ENCODE measurements at regions not wholly inside any gene's neighbourhood (a gene's known extent, or its start where the extent isn't known, plus 50 kb on each side); places are given as distances from the start of the nearest gene placed in this dataset.
"Not testable (repeated sequence)": the region's sequence is repeated elsewhere in the genome, so short reads cannot be mapped to it uniquely, and the experiment has no call there.

DNA sequence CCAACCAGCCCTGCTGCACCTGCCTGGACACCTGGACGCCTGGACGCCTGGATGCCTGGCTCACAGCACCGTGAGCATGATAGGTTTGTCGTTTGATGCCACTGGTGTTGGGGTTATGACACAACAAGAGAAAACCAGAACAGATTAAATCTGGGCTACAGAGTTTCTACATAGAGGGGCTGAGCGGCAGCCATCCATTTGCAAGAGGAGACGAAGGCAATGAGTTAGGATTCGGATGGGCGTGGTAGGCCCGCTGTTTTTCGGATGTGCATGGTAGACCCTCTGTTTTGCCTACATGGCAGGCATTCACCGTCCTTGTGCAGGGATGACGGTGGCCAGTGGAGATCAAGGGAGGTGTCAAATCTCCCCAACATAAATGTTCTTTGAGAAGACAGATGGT lies 121.5 kb upstream of the RNF32 start:
- Histone ChIP-seq H3K4me3 (ENCODE audit: low read length) (no peak overlapping the region), H3K27me3 (ENCODE audit: control insufficient read depth in 1 of 2, insufficient read depth in 2 of 2, low read length in 2 of 2) (no peaks in the 10 kb centered on the region), H3K4me1 (ENCODE audit: insufficient read depth, low read length) (no peaks in the 10 kb centered on the region), H3K27ac (ENCODE audit: low read depth in 1 of 2, low read length in 2 of 2) (no peak overlapping the region), H3K36me3 (ENCODE audit: insufficient read depth, low read length) (no peaks in the 10 kb centered on the region), H3K9me3 (ENCODE audit: control insufficient read depth in 1 of 2, insufficient read depth in 1 of 2, low read length in 2 of 2) (peaks cover 0 to 30% of the 10 kb centered on the region in 2 experiments)
- peaks cover 22% of the 10 kb centered on the region for H3K27me3 Mint-ChIP-seq
- TF ChIP-seq, protein P1, sequence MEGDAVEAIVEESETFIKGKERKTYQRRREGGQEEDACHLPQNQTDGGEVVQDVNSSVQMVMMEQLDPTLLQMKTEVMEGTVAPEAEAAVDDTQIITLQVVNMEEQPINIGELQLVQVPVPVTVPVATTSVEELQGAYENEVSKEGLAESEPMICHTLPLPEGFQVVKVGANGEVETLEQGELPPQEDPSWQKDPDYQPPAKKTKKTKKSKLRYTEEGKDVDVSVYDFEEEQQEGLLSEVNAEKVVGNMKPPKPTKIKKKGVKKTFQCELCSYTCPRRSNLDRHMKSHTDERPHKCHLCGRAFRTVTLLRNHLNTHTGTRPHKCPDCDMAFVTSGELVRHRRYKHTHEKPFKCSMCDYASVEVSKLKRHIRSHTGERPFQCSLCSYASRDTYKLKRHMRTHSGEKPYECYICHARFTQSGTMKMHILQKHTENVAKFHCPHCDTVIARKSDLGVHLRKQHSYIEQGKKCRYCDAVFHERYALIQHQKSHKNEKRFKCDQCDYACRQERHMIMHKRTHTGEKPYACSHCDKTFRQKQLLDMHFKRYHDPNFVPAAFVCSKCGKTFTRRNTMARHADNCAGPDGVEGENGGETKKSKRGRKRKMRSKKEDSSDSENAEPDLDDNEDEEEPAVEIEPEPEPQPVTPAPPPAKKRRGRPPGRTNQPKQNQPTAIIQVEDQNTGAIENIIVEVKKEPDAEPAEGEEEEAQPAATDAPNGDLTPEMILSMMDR (IDR thresholded peaks at IDR 0.05) = no peak
- intact Hi-C loops (cut with DNase I, micrococcal nuclease) = no loop called here
- no peak overlapping the region for H3K4me3 Mint-ChIP-seq
- no peak for ATAC-seq (ENCODE audit: poor library complexity)
- H3K36me3 Mint-ChIP-seq (ENCODE audit: low read depth) = no peaks in the 10 kb centered on the region
- H3K4me1 Mint-ChIP-seq (ENCODE audit: low read depth) = no peaks in the 10 kb centered on the region
- H3K9me3 Mint-ChIP-seq = no peaks in the 10 kb centered on the region
- DNase-seq = no peak
- POLR2A ChIA-PET = no interaction called here
- H3K27ac Mint-ChIP-seq = no peak overlapping the region
- CTCF ChIA-PET = no interaction called here

DNA sequence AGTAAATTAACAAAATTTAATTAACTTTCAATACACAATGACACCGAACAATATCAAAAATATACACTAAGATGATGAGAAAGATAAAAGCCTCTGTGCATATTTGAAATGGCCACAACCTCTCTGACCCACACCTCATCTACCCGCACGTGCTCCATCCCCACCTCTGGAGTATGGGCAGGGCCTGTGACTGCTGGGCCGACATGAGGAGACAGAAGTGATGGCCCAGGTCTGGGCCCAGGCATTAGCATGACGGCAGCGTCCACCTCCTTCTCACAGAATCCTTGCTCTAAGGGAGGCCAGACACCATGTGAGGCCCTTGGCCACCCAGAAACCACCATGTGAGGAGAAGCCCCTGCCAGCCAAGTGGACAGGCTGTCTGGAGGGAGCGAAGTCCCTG lies 122.1 kb upstream of the RNF32 start:
- H3K9me3 Mint-ChIP-seq = no peaks in the 10 kb centered on the region
- no peak overlapping the region for H3K27ac ChIP-seq (ENCODE audit: low read depth in 1 of 2, low read length in 2 of 2)
- H3K36me3 ChIP-seq (ENCODE audit: insufficient read depth, low read length) = no peaks in the 10 kb centered on the region
- H3K4me3 Mint-ChIP-seq = no peak overlapping the region
- H3K4me3 ChIP-seq (ENCODE audit: low read length) = no peak overlapping the region
- no peaks in the 10 kb centered on the region for H3K36me3 Mint-ChIP-seq (ENCODE audit: low read depth)
- ATAC-seq (ENCODE audit: poor library complexity) = no peak
- H3K9me3 ChIP-seq (ENCODE audit: control insufficient read depth in 1 of 2, insufficient read depth in 1 of 2, low read length in 2 of 2) = peaks cover 0 to 24% of the 10 kb centered on the region in 2 experiments
- H3K4me1 ChIP-seq (ENCODE audit: insufficient read depth, low read length) = no peaks in the 10 kb centered on the region
- no peaks in the 10 kb centered on the region for H3K27me3 ChIP-seq (ENCODE audit: control insufficient read depth in 1 of 2, insufficient read depth in 2 of 2, low read length in 2 of 2)
- no peaks in the 10 kb centered on the region for H3K4me1 Mint-ChIP-seq (ENCODE audit: low read depth)
- CTCF ChIA-PET = no interaction called here
- H3K27ac Mint-ChIP-seq = no peak overlapping the region
- POLR2A ChIA-PET = no interaction called here
- peaks cover 26% of the 10 kb centered on the region for H3K27me3 Mint-ChIP-seq
- intact Hi-C loops (cut with DNase I, micrococcal nuclease) = no loop called here
- TF ChIP-seq, protein P1 (IDR thresholded peaks at IDR 0.05) = no peak
- no peak for DNase-seq

DNA sequence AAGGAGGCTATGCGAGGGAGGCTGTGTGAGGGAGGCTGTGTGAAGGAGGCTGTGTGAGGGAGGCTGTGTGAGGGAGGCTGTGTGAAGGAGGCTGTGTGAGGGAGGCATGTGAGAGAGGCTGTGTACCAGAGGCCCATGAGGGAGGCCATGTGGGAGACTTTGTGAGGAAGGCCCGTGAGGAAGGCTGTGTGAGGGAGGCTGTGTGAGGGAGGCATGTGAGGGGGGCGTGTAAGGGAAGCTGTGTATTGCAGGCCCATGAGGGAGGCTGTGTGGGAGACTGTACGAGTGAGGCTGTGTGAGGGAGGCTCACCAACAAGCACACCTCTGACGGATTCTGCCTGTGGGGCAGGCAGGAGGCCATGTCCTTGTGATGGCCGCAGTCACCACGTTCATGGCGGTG lies 122.7 kb upstream of the RNF32 start:
- H3K4me1 Mint-ChIP-seq (ENCODE audit: low read depth); ATAC-seq (ENCODE audit: poor library complexity); H3K4me1 ChIP-seq (ENCODE audit: insufficient read depth, low read length); H3K36me3 ChIP-seq (ENCODE audit: insufficient read depth, low read length); H3K27ac Mint-ChIP-seq; H3K27me3 ChIP-seq (ENCODE audit: control insufficient read depth in 1 of 2, insufficient read depth in 2 of 2, low read length in 2 of 2); H3K4me3 Mint-ChIP-seq; H3K4me3 ChIP-seq (ENCODE audit: low read length); H3K36me3 Mint-ChIP-seq (ENCODE audit: low read depth); POLR2A ChIA-PET; H3K9me3 Mint-ChIP-seq; DNase-seq; intact Hi-C loops (cut with DNase I, micrococcal nuclease); H3K27ac ChIP-seq (ENCODE audit: low read depth in 1 of 2, low read length in 2 of 2); CTCF ChIA-PET: not testable (repeated sequence)
- H3K27me3 Mint-ChIP-seq = peaks cover 26% of the 10 kb centered on the region
- peaks cover 0 to 22% of the 10 kb centered on the region in 2 experiments for H3K9me3 ChIP-seq (ENCODE audit: control insufficient read depth in 1 of 2, insufficient read depth in 1 of 2, low read length in 2 of 2)

DNA sequence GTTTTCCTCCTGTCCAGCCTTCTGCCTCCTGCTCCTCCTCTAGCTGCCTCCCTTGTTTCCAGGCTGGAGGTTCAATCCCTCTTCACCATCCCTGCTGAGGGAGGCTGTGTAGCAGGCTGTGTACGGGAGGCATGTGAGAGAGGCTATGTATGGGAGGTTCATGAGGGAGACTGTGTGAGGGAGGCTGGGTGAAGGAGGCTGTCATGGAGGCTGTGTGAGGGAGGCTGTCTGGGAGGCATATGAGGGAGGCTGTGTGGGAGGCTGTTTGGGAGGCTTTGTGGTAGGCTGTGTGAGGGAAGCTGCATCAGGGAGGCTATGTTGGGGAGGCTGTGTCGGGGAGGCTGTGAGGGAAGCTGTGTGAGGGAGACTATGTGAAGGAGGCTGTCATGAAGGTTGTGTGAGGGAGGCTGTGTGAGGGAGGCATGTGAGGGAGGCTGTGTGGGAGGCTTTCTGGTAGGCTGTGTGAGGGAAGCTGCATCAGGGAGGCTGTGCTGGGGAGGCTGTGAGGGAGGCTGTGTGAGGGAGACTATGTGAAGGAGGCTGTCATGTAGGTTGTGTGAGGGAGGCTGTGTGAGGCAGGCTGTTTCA lies 123.7 kb upstream of the RNF32 start:
- Mint-ChIP-seq H3K27ac (no peak overlapping the region), H3K36me3 (ENCODE audit: low read depth) (no peaks in the 10 kb centered on the region), H3K9me3 (no peaks in the 10 kb centered on the region), H3K4me1 (ENCODE audit: low read depth) (no peaks in the 10 kb centered on the region), H3K27me3 (peaks cover 26% of the 10 kb centered on the region), H3K4me3 (no peak overlapping the region)
- Histone ChIP-seq H3K4me1 (ENCODE audit: insufficient read depth, low read length) (no peaks in the 10 kb centered on the region), H3K27me3 (ENCODE audit: control insufficient read depth in 1 of 2, insufficient read depth in 2 of 2, low read length in 2 of 2) (no peaks in the 10 kb centered on the region), H3K9me3 (ENCODE audit: control insufficient read depth in 1 of 2, insufficient read depth in 1 of 2, low read length in 2 of 2) (peaks cover 0 to 22% of the 10 kb centered on the region in 2 experiments), H3K36me3 (ENCODE audit: insufficient read depth, low read length) (no peaks in the 10 kb centered on the region), H3K27ac (ENCODE audit: low read depth in 1 of 2, low read length in 2 of 2) (no peak overlapping the region), H3K4me3 (ENCODE audit: low read length) (no peak overlapping the region)
- ATAC-seq (ENCODE audit: poor library complexity) = no peak
- DNase-seq = no peak
- POLR2A ChIA-PET = no interaction called here
- TF ChIP-seq, protein P1 (IDR thresholded peaks at IDR 0.05) = no peak
- intact Hi-C loops (cut with DNase I, micrococcal nuclease) = no loop called here
- CTCF ChIA-PET = no interaction called here

All from CD4-positive, alpha-beta T cell (primary cell).